Osteoblast (primary cell): ENCODE measurements at regions not wholly inside any gene's neighbourhood (a gene's known extent, or its start where the extent isn't known, plus 50 kb on each side); places are given as distances from the start of the nearest gene placed in this dataset.

Experiments
- DNase-seq: peaks from one replicate; pipeline ENCODE4 v3.0.0; 2011; ENCODE audit warnings: low spot score, mixed read lengths; ENCODE audit not compliant: insufficient read length; ENCODE audit errors: missing footprints
- H2AFZ ChIP-seq: 2 replicates; pipeline ENCODE4 v1.6.0; 2011; ENCODE audit warnings: mild to moderate bottlenecking, low read length
- H3K27ac ChIP-seq: 2 replicates; pipeline ENCODE4 v1.5.1; 2011; ENCODE audit warnings: mild to moderate bottlenecking, low read depth, low read length, moderate library complexity
- H3K27me3 ChIP-seq: 2 replicates; pipeline ENCODE4 v1.6.0; 2012; ENCODE audit warnings: mild to moderate bottlenecking, control low read depth, inconsistent platforms, low read length, moderate library complexity; ENCODE audit not compliant: insufficient read depth
- H3K36me3 ChIP-seq: 2 replicates; pipeline ENCODE4 v1.5.1; 2011; ENCODE audit warnings: mild to moderate bottlenecking, low read length, control low read depth, moderate library complexity; ENCODE audit not compliant: insufficient read depth
- H3K4me1 ChIP-seq: 2 replicates; pipeline ENCODE4 v1.5.1; 2011; ENCODE audit warnings: mild to moderate bottlenecking, low read length, control low read depth, moderate library complexity; ENCODE audit not compliant: insufficient read depth
- H3K4me2 ChIP-seq: 2 replicates; pipeline ENCODE4 v1.6.0; 2011; ENCODE audit warnings: mild to moderate bottlenecking, low read length; ENCODE audit not compliant: insufficient read depth
- H3K4me3 ChIP-seq: fragments of 200-600 bp; sonication (generic); 3 replicates; pipeline ENCODE4 v1.5.1; 2012; ENCODE audit warnings: mild to moderate bottlenecking, low read length, inconsistent platforms; ENCODE audit not compliant: insufficient read depth
- H3K79me2 ChIP-seq: 2 replicates; pipeline ENCODE4 v1.6.0; 2012; ENCODE audit warnings: mild to moderate bottlenecking, low read length, control low read depth, inconsistent platforms; ENCODE audit not compliant: insufficient read depth
- H3K9me3 ChIP-seq: 2 replicates; pipeline ENCODE4 v1.5.1; 2011; ENCODE audit warnings: low read depth, low read length, control low read depth
- H4K20me1 ChIP-seq: 2 replicates; pipeline ENCODE4 v1.6.0; 2012; ENCODE audit warnings: mild to moderate bottlenecking, low read length, control low read depth; ENCODE audit not compliant: insufficient read depth
- CTCF ChIP-seq: IDR thresholded peaks from 2 replicates; pipeline ENCODE4 v1.5.1; 2011; ENCODE audit warnings: mild to moderate bottlenecking, low read depth, low read length, moderate library complexity; ENCODE audit errors: extremely low read depth

GRCh38 chr3:76969996-76970615, 69.8 kb upstream of the ROBO2 start:
- Histone ChIP-seq H3K4me3 (no peak overlapping the region), H3K79me2 (no peaks in the 10 kb centered on the region), H3K36me3 (no peaks in the 10 kb centered on the region), H2AFZ (no peak overlapping the region), H4K20me1 (no peaks in the 10 kb centered on the region), H3K9me3 (no peaks in the 10 kb centered on the region), H3K27ac (no peak overlapping the region), H3K27me3 (no peaks in the 10 kb centered on the region), H3K4me2 (no peak overlapping the region), H3K4me1 (no peaks in the 10 kb centered on the region)
- no peak for DNase-seq
- no peak for TF ChIP-seq CTCF

- Histone ChIP-seq H3K36me3 (no peaks in the 10 kb centered on the region), H3K4me1 (no peaks in the 10 kb centered on the region), H3K27me3 (no peaks in the 10 kb centered on the region), H2AFZ (no peak overlapping the region), H3K9me3 (no peaks in the 10 kb centered on the region), H3K4me3 (no peak overlapping the region), H4K20me1 (no peaks in the 10 kb centered on the region), H3K4me2 (no peak overlapping the region), H3K79me2 (no peaks in the 10 kb centered on the region), H3K27ac (no peak overlapping the region)
- no peak for DNase-seq
- no peak for TF ChIP-seq CTCF
These were observed 67.1 kb upstream of the ROBO2 start for GRCh38 chr3:76972624-76973296.

- Histone ChIP-seq H4K20me1 (no peaks in the 10 kb centered on the region), H3K27me3 (no peaks in the 10 kb centered on the region), H3K4me2 (no peak overlapping the region), H2AFZ (no peak overlapping the region), H3K9me3 (no peaks in the 10 kb centered on the region), H3K79me2 (no peaks in the 10 kb centered on the region), H3K36me3 (no peaks in the 10 kb centered on the region), H3K27ac (no peak overlapping the region), H3K4me3 (no peak overlapping the region), H3K4me1 (no peaks in the 10 kb centered on the region)
- TF ChIP-seq CTCF = no peak
- DNase-seq = no peak
These were observed 62.9 kb upstream of the ROBO2 start for GRCh38 chr3:76976996-76977395.

GRCh38 chr3:76985645-76986044, 54.3 kb upstream of the ROBO2 start:
- no peak overlapping the region for H2AFZ ChIP-seq
- no peaks in the 10 kb centered on the region for H3K27me3 ChIP-seq
- H3K27ac ChIP-seq = no peak overlapping the region
- no peak for DNase-seq
- H3K4me3 ChIP-seq = no peak overlapping the region
- no peaks in the 10 kb centered on the region for H3K79me2 ChIP-seq
- no peaks in the 10 kb centered on the region for H4K20me1 ChIP-seq
- no peak for TF ChIP-seq CTCF
- no peak overlapping the region for H3K4me2 ChIP-seq
- H3K36me3 ChIP-seq = no peaks in the 10 kb centered on the region
- H3K4me1 ChIP-seq = no peaks in the 10 kb centered on the region
- no peaks in the 10 kb centered on the region for H3K9me3 ChIP-seq
